ENCODE measurements at regions not wholly inside any gene's neighbourhood (a gene's known extent, or its start where the extent isn't known, plus 50 kb on each side); places are given as distances from the start of the nearest gene placed in this dataset.

GRCh38 chr2:16050908-16051489, 110.6 kb downstream of the MYCN start:
- no peak overlapping the region for H3K4me3 ChIP-seq
- no peak overlapping the region for H3K27ac ChIP-seq
- no peaks in the 10 kb centered on the region for H3K36me3 ChIP-seq
- no peak for TF ChIP-seq POLR2A (IDR thresholded peaks at IDR 0.05)
- DNase-seq, result no peak
- WGBS, 2 donors, result 69 to 74% methylated on average over 8 of the region's 11 CpGs
- intact Hi-C loops (cut with DNase I), result no loop called here
- no peaks in the 10 kb centered on the region for H3K4me1 ChIP-seq
- peaks cover 0 to 3% (median 0%) of the 10 kb centered on the region in 4 donors for H3K27me3 ChIP-seq
- no peaks in the 10 kb centered on the region for H3K9me3 ChIP-seq

- H3K36me3 ChIP-seq, result no peaks in the 10 kb centered on the region
- TF ChIP-seq POLR2A (IDR thresholded peaks at IDR 0.05) (no peak), CTCF (IDR thresholded peaks at IDR 0.05) (no peak)
- no peaks in the 10 kb centered on the region for H3K9me3 ChIP-seq
- no peak for DNase-seq
- intact Hi-C loops (cut with DNase I), result no loop called here
- H3K27me3 ChIP-seq, result peaks cover 0 to 3% (median 0%) of the 10 kb centered on the region in 4 donors
- H3K4me3 ChIP-seq, result no peak overlapping the region
- no peaks in the 10 kb centered on the region for H3K4me1 ChIP-seq
- WGBS, 2 donors, result 83 to 86% methylated on average over 7 to 10 of the region's 12 CpGs
- no peak overlapping the region for H3K27ac ChIP-seq
These were observed 110.0 kb downstream of the MYCN start for GRCh38 chr2:16050261-16050907.

GRCh38 chr2:16049406-16049805, 109.1 kb downstream of the MYCN start:
- no peaks in the 10 kb centered on the region for H3K4me1 ChIP-seq
- H3K4me3 ChIP-seq, result no peak overlapping the region
- H3K36me3 ChIP-seq, result no peaks in the 10 kb centered on the region
- DNase-seq, result no peak
- H3K27me3 ChIP-seq, result peaks cover 0 to 3% (median 0%) of the 10 kb centered on the region in 4 donors
- intact Hi-C loops (cut with DNase I), result no loop called here
- H3K27ac ChIP-seq, result no peak overlapping the region
- TF ChIP-seq POLR2A (IDR thresholded peaks at IDR 0.05), result no peak
- TF ChIP-seq CTCF (IDR thresholded peaks at IDR 0.05), result no peak
- H3K9me3 ChIP-seq, result no peaks in the 10 kb centered on the region
- 77 to 89% methylated on average over 7 of the region's 7 CpGs for WGBS, 2 donors

GRCh38 chr2:16048466-16048865, 108.1 kb downstream of the MYCN start:
- Histone ChIP-seq H3K4me1 (no peaks in the 10 kb centered on the region), H3K36me3 (no peaks in the 10 kb centered on the region), H3K27ac (no peak overlapping the region), H3K27me3 (peaks cover 0 to 3% (median 0%) of the 10 kb centered on the region in 4 donors), H3K9me3 (no peaks in the 10 kb centered on the region), H3K4me3 (no peak overlapping the region)
- intact Hi-C loops (cut with DNase I), result no loop called here
- TF ChIP-seq POLR2A (IDR thresholded peaks at IDR 0.05) (no peak), CTCF (IDR thresholded peaks at IDR 0.05) (no peak)
- 72 to 85% methylated on average over 4 of the region's 4 CpGs for WGBS, 2 donors
- DNase-seq, result no peak

- TF ChIP-seq CTCF (IDR thresholded peaks at IDR 0.05) (no peak), POLR2A (IDR thresholded peaks at IDR 0.05) (no peak)
- Histone ChIP-seq H3K27ac (no peak overlapping the region), H3K4me1 (no peaks in the 10 kb centered on the region), H3K27me3 (peaks cover 0 to 3% (median 0%) of the 10 kb centered on the region in 4 donors), H3K9me3 (no peaks in the 10 kb centered on the region), H3K4me3 (no peak overlapping the region), H3K36me3 (no peaks in the 10 kb centered on the region)
- intact Hi-C loops (cut with DNase I), result no loop called here
- WGBS, 2 donors, result 80 to 86% methylated on average over 9 of the region's 9 CpGs
- no peak for DNase-seq
These were observed 107.4 kb downstream of the MYCN start for GRCh38 chr2:16047701-16048100.
